H9 (cell line): ENCODE measurements at regions not wholly inside any gene's neighbourhood (a gene's known extent, or its start where the extent isn't known, plus 50 kb on each side); places are given as distances from the start of the nearest gene placed in this dataset.

Source experiments
- DNase-seq: peaks from one replicate; pipeline ENCODE4 v3.0.0-alpha.2; 2017
- H2AFZ ChIP-seq: one replicate; pipeline ENCODE4 v1.6.1; 2013; ENCODE audit warnings: mild to moderate bottlenecking, low read length, control low read depth, moderate library complexity
- H2AK5ac ChIP-seq: 2 replicates; pipeline ENCODE4 v1.6.1; 2013; ENCODE audit warnings: low read length, control low read depth, mixed read lengths; ENCODE audit not compliant: insufficient read length
- H2BK120ac ChIP-seq: one replicate; pipeline ENCODE4 v1.6.1; 2013; ENCODE audit warnings: low read depth, mild to moderate bottlenecking, low read length, control low read depth, inconsistent platforms; ENCODE audit not compliant: poor library complexity, severe bottlenecking
- H2BK12ac ChIP-seq: 2 replicates; pipeline ENCODE4 v1.6.1; 2013; ENCODE audit warnings: low read length, control low read depth, mixed read lengths, low read depth; ENCODE audit not compliant: insufficient read length
- H2BK15ac ChIP-seq: 2 replicates; pipeline ENCODE4 v1.6.1; 2013; ENCODE audit warnings: low read depth, low read length, control low read depth
- H2BK20ac ChIP-seq: one replicate; pipeline ENCODE4 v1.6.1; 2013; ENCODE audit warnings: low read depth, mild to moderate bottlenecking, low read length, control low read depth, inconsistent platforms; ENCODE audit not compliant: poor library complexity, severe bottlenecking
- H2BK5ac ChIP-seq: 2 replicates; pipeline ENCODE4 v1.6.1; 2013; ENCODE audit warnings: low read length, control low read depth, mixed read lengths; ENCODE audit not compliant: insufficient read length
- H3K14ac ChIP-seq: 2 replicates; pipeline ENCODE4 v1.6.1; 2013; ENCODE audit warnings: low read length, control low read depth; ENCODE audit not compliant: insufficient read depth
- H3K18ac ChIP-seq: 2 replicates; pipeline ENCODE4 v1.6.1; 2013; ENCODE audit warnings: low read depth, mild to moderate bottlenecking, mixed read lengths, low read length, control low read depth; ENCODE audit not compliant: insufficient read length
- H3K23ac ChIP-seq: 2 replicates; pipeline ENCODE4 v1.6.1; 2013; ENCODE audit warnings: low read length, control low read depth, mixed read lengths, low read depth; ENCODE audit not compliant: insufficient read length
- H3K23me2 ChIP-seq: 2 replicates; pipeline ENCODE4 v1.6.1; 2013; ENCODE audit warnings: low read depth, mild to moderate bottlenecking, mixed read lengths, low read length, control low read depth; ENCODE audit not compliant: insufficient read length, poor library complexity, severe bottlenecking
- H3K27ac ChIP-seq: 2 replicates; pipeline ENCODE4 v1.5.1; 2013; ENCODE audit warnings: low read length, control low read depth, mixed read lengths, low read depth; ENCODE audit not compliant: insufficient read length
- H3K27me3 ChIP-seq: 2 replicates; pipeline ENCODE4 v1.6.1; 2013; ENCODE audit warnings: low read length, control low read depth, inconsistent platforms; ENCODE audit not compliant: insufficient read depth
- H3K4ac ChIP-seq: 2 replicates; pipeline ENCODE4 v1.6.1; 2013; ENCODE audit warnings: low read depth, mild to moderate bottlenecking, control low read depth, inconsistent platforms, low read length, moderate library complexity
- H3K4me1 ChIP-seq: 2 replicates; pipeline ENCODE4 v1.6.1; 2013; ENCODE audit warnings: low read length, control low read depth, inconsistent platforms; ENCODE audit not compliant: insufficient read depth
- H3K4me2 ChIP-seq: 2 replicates; pipeline ENCODE4 v1.6.1; 2013; ENCODE audit warnings: low read length, control low read depth, mixed read lengths; ENCODE audit not compliant: insufficient read length, insufficient read depth
- H3K56ac ChIP-seq: 2 replicates; pipeline ENCODE4 v1.6.1; 2013; ENCODE audit warnings: low read depth, mild to moderate bottlenecking, mixed read lengths, low read length, control low read depth; ENCODE audit not compliant: insufficient read length
- H3K79me1 ChIP-seq: 2 replicates; pipeline ENCODE4 v1.6.1; 2013; ENCODE audit warnings: low read depth, mild to moderate bottlenecking, moderate library complexity, low read length, control low read depth, inconsistent platforms; ENCODE audit not compliant: insufficient read depth, poor library complexity, severe bottlenecking
- H3K79me2 ChIP-seq: 2 replicates; pipeline ENCODE4 v1.6.1; 2013; ENCODE audit warnings: low read length, control low read depth, inconsistent platforms; ENCODE audit not compliant: insufficient read depth
- H3K9ac ChIP-seq: 2 replicates; pipeline ENCODE4 v1.6.1; 2013; ENCODE audit warnings: low read length, control low read depth, mixed read lengths; ENCODE audit not compliant: insufficient read length; ENCODE audit errors: extremely low read depth
- H3K9me3 ChIP-seq: one replicate; pipeline ENCODE4 v1.6.1; 2013; ENCODE audit warnings: low read depth, low read length, inconsistent platforms; ENCODE audit not compliant: control insufficient read depth
- H3T11ph ChIP-seq: one replicate; pipeline ENCODE4 v1.6.1; 2013; ENCODE audit warnings: mild to moderate bottlenecking, low read length, control low read depth, inconsistent platforms
- H4K20me1 ChIP-seq: one replicate; pipeline ENCODE4 v1.6.1; 2013; ENCODE audit not compliant: control insufficient read depth, insufficient read length, insufficient read depth
- H4K5ac ChIP-seq: 2 replicates; pipeline ENCODE4 v1.6.1; 2013; ENCODE audit warnings: low read depth, mild to moderate bottlenecking, mixed read lengths, low read length, control low read depth; ENCODE audit not compliant: insufficient read length
- H4K8ac ChIP-seq: replicated peaks from 2 replicates; pipeline ENCODE4 v1.6.1; 2013; ENCODE audit warnings: low read length, control low read depth, mixed read lengths, low read depth; ENCODE audit not compliant: insufficient read length
- H4K91ac ChIP-seq: 2 replicates; pipeline ENCODE4 v1.6.1; 2013; ENCODE audit warnings: low read depth, mild to moderate bottlenecking, moderate library complexity, mixed read lengths, low read length, control low read depth; ENCODE audit not compliant: insufficient read length
- H3K27ac Mint-ChIP-seq, 3 experiments: 2 replicates in 2 of 3; 3 replicates in 1 of 3; pipeline ENCODE4 v1.8.0; 2020 to 2021; ENCODE audit warnings: mixed read lengths in 3 of 3, mild to moderate bottlenecking in 1 of 3, moderate library complexity in 1 of 3
- H3K27me3 Mint-ChIP-seq: 2 replicates; pipeline ENCODE4 v1.8.0; 2021; ENCODE audit warnings: low read depth, mild to moderate bottlenecking, moderate library complexity, mixed read lengths
- H3K36me3 Mint-ChIP-seq, 3 experiments: 2 replicates in 2 of 3; 3 replicates in 1 of 3; pipeline ENCODE4 v1.8.0; 2020 to 2021; ENCODE audit warnings: low read depth in 3 of 3, mixed read lengths in 3 of 3; ENCODE audit not compliant: insufficient read depth in 1 of 3
- H3K4me1 Mint-ChIP-seq, 2 experiments: 2 replicates each; pipeline ENCODE4 v1.8.0; 2020; ENCODE audit warnings: mixed read lengths in 2 of 2
- H3K4me3 Mint-ChIP-seq, 2 experiments: 2 replicates in 1 of 2; 3 replicates in 1 of 2; pipeline ENCODE4 v1.8.0; 2020 to 2021; ENCODE audit warnings: mild to moderate bottlenecking in 2 of 2, mixed read lengths in 2 of 2, moderate library complexity in 1 of 2
- H3K9me3 Mint-ChIP-seq, 2 experiments: 2 replicates in 1 of 2; 3 replicates in 1 of 2; pipeline ENCODE4 v1.8.0; 2020; ENCODE audit warnings: mild to moderate bottlenecking in 2 of 2, mixed read lengths in 2 of 2, moderate library complexity in 1 of 2
- CTCF ChIP-seq: fragments of 200-600 bp; sonication (generic); conservative IDR thresholded peaks from 3 replicates; pipeline ENCODE4 v1.8.0; 2021; ENCODE audit warnings: antibody characterized with exemption, mild to moderate bottlenecking
- WGBS: extraction: QIAGEN DNeasy Blood & Tissue Kit; methylation state at CpG from one replicate; pipeline ENCODE4 v1.1.7; 2013; ENCODE audit warnings: missing lambda C conversion rate, low lambda C conversion rate, mixed read lengths; ENCODE audit not compliant: insufficient read length; ENCODE audit errors: extremely low coverage; 5-methylcytosine and 5-hydroxymethylcytosine counted together

- H3K23me2 ChIP-seq = no peaks in the 10 kb centered on the region
- no peak for TF ChIP-seq CTCF
- peaks cover 3% of the 10 kb centered on the region; the same call in 1 of the 2 replicates for H3K4me1 ChIP-seq
- no peak overlapping the region for H2AK5ac ChIP-seq
- H4K91ac ChIP-seq = no peak overlapping the region
- H3T11ph ChIP-seq = no peak overlapping the region
- H3K27ac ChIP-seq = no peak overlapping the region
- Mint-ChIP-seq H3K27ac (peak overlapping the region; percentile 7 to 62 (median 35); a peak in 3 of 7 replicates), H3K9me3 (peaks cover 10 to 17% of the 10 kb centered on the region in 2 experiments), H3K4me3 (no peak overlapping the region), H3K27me3 (no peaks in the 10 kb centered on the region), H3K4me1 (peaks cover 2 to 4% of the 10 kb centered on the region in 2 experiments; a peak in 1 of 4 replicates), H3K36me3 (peaks cover 3 to 18% (median 8%) of the 10 kb centered on the region in 3 experiments; a peak in 6 of 7 replicates)
- H3K14ac ChIP-seq = no peak overlapping the region
- peak overlapping the region; percentile 17 for H2AFZ ChIP-seq
- H3K27me3 ChIP-seq = no peaks in the 10 kb centered on the region
- no peak overlapping the region for H3K4me2 ChIP-seq
- H2BK5ac ChIP-seq = no peak overlapping the region
- H3K4ac ChIP-seq = no peak overlapping the region
- no peak overlapping the region for H2BK15ac ChIP-seq
- no peak for DNase-seq
- H3K9me3 ChIP-seq = no peaks in the 10 kb centered on the region
- no peak overlapping the region for H3K56ac ChIP-seq
- no peak overlapping the region for H3K23ac ChIP-seq
- no peak overlapping the region for H3K9ac ChIP-seq
- no peak overlapping the region for H3K18ac ChIP-seq
- H2BK120ac ChIP-seq = no peak overlapping the region
- no peaks in the 10 kb centered on the region for H4K20me1 ChIP-seq
- no peak overlapping the region for H4K8ac ChIP-seq
- no peak overlapping the region for H2BK20ac ChIP-seq
- no peaks in the 10 kb centered on the region for H3K79me2 ChIP-seq
- H3K79me1 ChIP-seq = no peaks in the 10 kb centered on the region
- WGBS = no CpG with 5 or more reads among the region's 7 CpGs
- H4K5ac ChIP-seq = no peak overlapping the region
- H2BK12ac ChIP-seq = no peak overlapping the region
Measured at GRCh38 chr17:13784434-13785095, 182.8 kb upstream of the HS3ST3A1 start.
